ENCODE measurements at regions not wholly inside any gene's neighbourhood (a gene's known extent, or its start where the extent isn't known, plus 50 kb on each side); places are given as distances from the start of the nearest gene placed in this dataset.

DNA sequence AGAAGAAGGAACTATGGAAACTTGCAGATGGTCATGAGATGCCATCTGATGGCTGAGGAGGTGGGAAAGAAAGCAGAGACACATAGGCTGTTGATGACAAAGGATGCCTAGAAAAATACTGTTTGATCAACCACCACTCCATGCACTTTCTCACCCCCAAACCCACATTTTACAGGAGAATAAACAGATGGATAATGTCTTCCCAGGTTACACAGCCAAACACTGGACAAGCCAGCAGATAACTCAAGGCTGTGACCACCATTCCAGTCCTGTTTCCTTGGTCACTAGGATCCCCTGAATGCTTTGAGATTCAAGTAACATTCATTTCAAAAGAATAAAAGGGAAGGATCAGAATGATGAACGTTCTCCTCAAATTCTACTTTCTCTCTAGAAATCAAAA lies 733.0 kb upstream of the SOX11 start:
- Histone ChIP-seq H3K9ac (no peak overlapping the region), H3K27me3 (replicated peaks; ENCODE audit: insufficient read depth) (no peaks in the 10 kb centered on the region), H3K79me2 (ENCODE audit: insufficient read depth) (no peaks in the 10 kb centered on the region), H3K4me1 (ENCODE audit: insufficient read depth) (no peaks in the 10 kb centered on the region), H3F3A (ENCODE audit: insufficient read depth) (no peaks in the 10 kb centered on the region), H3K9me2 (ENCODE audit: insufficient read depth) (no peaks in the 10 kb centered on the region), H4K20me1 (ENCODE audit: insufficient read depth) (no peaks in the 10 kb centered on the region), H3K9me3 (ENCODE audit: low read depth) (no peaks in the 10 kb centered on the region), H3K4me2 (ENCODE audit: unreplicated experiment) (no peak overlapping the region), H3K36me3 (ENCODE audit: low read depth) (no peaks in the 10 kb centered on the region), H3K27ac (no peak overlapping the region), H3K4me3 (no peak overlapping the region), H2AFZ (no peak overlapping the region)
- DNase-seq, result no peak
- no peak for TF ChIP-seq EZH2 (IDR thresholded peaks at IDR 0.05; ENCODE audit: insufficient read depth, poor library complexity, severe bottlenecking)
- TF ChIP-seq EZH2phosphoT487 (IDR thresholded peaks at IDR 0.05; ENCODE audit: insufficient read depth, low read depth), result no peak
- in situ Hi-C loops (cut with MboI), result no loop called here
- 13 to 16% methylated on average over 1 of the region's 1 CpG for WGBS, 2 experiments (ENCODE audit: low coverage in 1 of 2, low lambda C conversion rate in 2 of 2, missing lambda C conversion rate in 2 of 2)

DNA sequence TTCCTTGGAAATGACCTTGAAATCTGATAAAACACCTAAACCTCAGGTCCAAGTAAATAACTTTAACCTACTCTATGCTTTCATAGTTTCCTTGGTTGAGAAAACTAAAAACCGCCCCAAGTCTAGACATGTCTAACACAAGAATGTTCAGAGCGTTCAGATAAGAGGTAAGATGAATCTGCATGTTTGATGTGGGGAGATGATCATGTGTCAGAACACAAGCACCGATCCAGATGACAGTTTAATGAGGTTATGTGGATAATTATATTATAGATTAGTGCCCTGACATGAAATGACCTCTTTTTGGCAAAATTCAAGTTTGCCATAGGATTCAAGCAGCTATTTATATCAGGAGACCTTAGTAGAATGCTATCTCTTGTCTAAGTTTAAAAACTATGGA lies 729.8 kb upstream of the SOX11 start:
- Histone ChIP-seq H3K4me2 (ENCODE audit: unreplicated experiment) (no peak overlapping the region), H3K9me3 (ENCODE audit: low read depth) (no peaks in the 10 kb centered on the region), H3F3A (ENCODE audit: insufficient read depth) (no peaks in the 10 kb centered on the region), H3K27me3 (replicated peaks; ENCODE audit: insufficient read depth) (no peaks in the 10 kb centered on the region), H3K27ac (no peak overlapping the region), H3K79me2 (ENCODE audit: insufficient read depth) (no peaks in the 10 kb centered on the region), H4K20me1 (ENCODE audit: insufficient read depth) (no peaks in the 10 kb centered on the region), H2AFZ (no peak overlapping the region), H3K4me3 (no peak overlapping the region), H3K4me1 (ENCODE audit: insufficient read depth) (no peaks in the 10 kb centered on the region), H3K9me2 (ENCODE audit: insufficient read depth) (no peaks in the 10 kb centered on the region), H3K9ac (no peak overlapping the region), H3K36me3 (ENCODE audit: low read depth) (no peaks in the 10 kb centered on the region)
- WGBS, 2 experiments (ENCODE audit: low coverage in 1 of 2, low lambda C conversion rate in 2 of 2, missing lambda C conversion rate in 2 of 2), result 27 to 30% methylated on average over 3 of the region's 3 CpGs
- TF ChIP-seq EZH2phosphoT487 (IDR thresholded peaks at IDR 0.05; ENCODE audit: insufficient read depth, low read depth) (no peak), EZH2 (IDR thresholded peaks at IDR 0.05; ENCODE audit: insufficient read depth, poor library complexity, severe bottlenecking) (no peak)
- in situ Hi-C loops (cut with MboI), result no loop called here
- DNase-seq, result no peak

DNA sequence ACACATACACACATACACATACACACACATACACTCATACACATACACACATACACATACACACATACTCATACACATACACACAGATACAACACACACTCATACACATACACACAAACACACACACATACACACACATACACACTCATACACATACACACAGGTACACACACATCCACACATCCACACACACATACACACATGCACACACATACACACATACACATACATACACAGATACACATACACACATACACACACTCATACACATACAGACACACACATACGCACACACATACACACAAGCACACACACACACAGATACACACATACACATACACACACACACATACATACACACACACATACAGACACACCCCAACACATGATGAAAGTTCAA lies 729.1 kb upstream of the SOX11 start:
- in situ Hi-C loops (cut with MboI), result no loop called here
- TF ChIP-seq EZH2phosphoT487 (IDR thresholded peaks at IDR 0.05; ENCODE audit: insufficient read depth, low read depth) (no peak), EZH2 (IDR thresholded peaks at IDR 0.05; ENCODE audit: insufficient read depth, poor library complexity, severe bottlenecking) (no peak)
- Histone ChIP-seq H3K4me1 (ENCODE audit: insufficient read depth) (no peaks in the 10 kb centered on the region), H3K9me2 (ENCODE audit: insufficient read depth) (no peaks in the 10 kb centered on the region), H3K4me3 (no peak overlapping the region), H3K27ac (no peak overlapping the region), H3K79me2 (ENCODE audit: insufficient read depth) (no peaks in the 10 kb centered on the region), H3K27me3 (replicated peaks; ENCODE audit: insufficient read depth) (no peaks in the 10 kb centered on the region), H3K9ac (no peak overlapping the region), H3F3A (ENCODE audit: insufficient read depth) (no peaks in the 10 kb centered on the region), H3K9me3 (ENCODE audit: low read depth) (no peaks in the 10 kb centered on the region), H3K4me2 (ENCODE audit: unreplicated experiment) (no peak overlapping the region), H3K36me3 (ENCODE audit: low read depth) (no peaks in the 10 kb centered on the region), H4K20me1 (ENCODE audit: insufficient read depth) (no peaks in the 10 kb centered on the region), H2AFZ (no peak overlapping the region)
- no peak for DNase-seq
- 46 to 48% methylated on average over 1 of the region's 1 CpG for WGBS, 2 experiments (ENCODE audit: low coverage in 1 of 2, low lambda C conversion rate in 2 of 2, missing lambda C conversion rate in 2 of 2)

DNA sequence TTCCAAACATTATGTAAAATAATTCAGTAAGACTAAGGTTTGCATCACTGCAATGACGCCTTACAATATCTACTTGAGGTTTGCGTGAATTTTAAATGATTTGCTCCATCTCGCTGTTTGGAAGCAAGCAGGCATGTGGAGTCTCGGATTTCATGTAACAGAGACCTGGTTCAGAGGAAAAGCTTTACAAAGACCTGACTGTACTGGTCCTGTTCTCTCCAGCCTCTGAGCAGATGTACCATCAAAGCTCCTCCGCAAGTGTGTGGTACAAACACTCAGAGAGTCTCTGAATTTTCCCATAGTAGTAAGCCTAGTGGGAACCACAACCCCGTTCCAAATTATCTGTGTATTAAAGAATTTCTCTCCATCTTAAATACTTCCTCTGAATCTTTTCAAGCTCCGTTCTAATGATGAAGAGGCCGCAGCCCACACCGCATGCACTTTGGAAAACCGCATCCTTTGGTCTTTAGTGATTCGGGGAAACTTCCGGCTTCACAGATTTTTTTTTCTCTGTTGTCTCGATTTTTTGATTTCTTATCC lies 728.1 kb upstream of the SOX11 start:
- no peak for DNase-seq
- 25 to 32% methylated on average over 13 of the region's 13 CpGs for WGBS, 2 experiments (ENCODE audit: low coverage in 1 of 2, low lambda C conversion rate in 2 of 2, missing lambda C conversion rate in 2 of 2)
- in situ Hi-C loops (cut with MboI), result no loop called here
- Histone ChIP-seq H2AFZ (no peak overlapping the region), H3K4me2 (ENCODE audit: unreplicated experiment) (no peak overlapping the region), H4K20me1 (ENCODE audit: insufficient read depth) (no peaks in the 10 kb centered on the region), H3K79me2 (ENCODE audit: insufficient read depth) (no peaks in the 10 kb centered on the region), H3K4me3 (no peak overlapping the region), H3K9ac (no peak overlapping the region), H3K27ac (no peak overlapping the region), H3K4me1 (ENCODE audit: insufficient read depth) (no peaks in the 10 kb centered on the region), H3K9me3 (ENCODE audit: low read depth) (no peaks in the 10 kb centered on the region), H3K36me3 (ENCODE audit: low read depth) (no peaks in the 10 kb centered on the region), H3K27me3 (replicated peaks; ENCODE audit: insufficient read depth) (no peaks in the 10 kb centered on the region), H3K9me2 (ENCODE audit: insufficient read depth) (no peaks in the 10 kb centered on the region), H3F3A (ENCODE audit: insufficient read depth) (no peaks in the 10 kb centered on the region)
- TF ChIP-seq EZH2 (IDR thresholded peaks at IDR 0.05; ENCODE audit: insufficient read depth, poor library complexity, severe bottlenecking) (no peak), EZH2phosphoT487 (IDR thresholded peaks at IDR 0.05; ENCODE audit: insufficient read depth, low read depth) (no peak)

- Histone ChIP-seq H3K4me2 (ENCODE audit: unreplicated experiment) (no peak overlapping the region), H2AFZ (no peak overlapping the region), H4K20me1 (ENCODE audit: insufficient read depth) (no peaks in the 10 kb centered on the region), H3F3A (ENCODE audit: insufficient read depth) (no peaks in the 10 kb centered on the region), H3K4me3 (no peak overlapping the region), H3K27me3 (replicated peaks; ENCODE audit: insufficient read depth) (no peaks in the 10 kb centered on the region), H3K4me1 (ENCODE audit: insufficient read depth) (no peaks in the 10 kb centered on the region), H3K9ac (no peak overlapping the region), H3K9me3 (ENCODE audit: low read depth) (no peaks in the 10 kb centered on the region), H3K27ac (no peak overlapping the region), H3K36me3 (ENCODE audit: low read depth) (no peaks in the 10 kb centered on the region), H3K9me2 (ENCODE audit: insufficient read depth) (no peaks in the 10 kb centered on the region), H3K79me2 (ENCODE audit: insufficient read depth) (no peaks in the 10 kb centered on the region)
- WGBS, 2 experiments (ENCODE audit: low coverage in 1 of 2, low lambda C conversion rate in 2 of 2, missing lambda C conversion rate in 2 of 2), result 3 to 4% methylated on average over 16 of the region's 16 CpGs
- DNase-seq, result no peak
- in situ Hi-C loops (cut with MboI), result no loop called here
- TF ChIP-seq EZH2phosphoT487 (IDR thresholded peaks at IDR 0.05; ENCODE audit: insufficient read depth, low read depth) (no peak), EZH2 (IDR thresholded peaks at IDR 0.05; ENCODE audit: insufficient read depth, poor library complexity, severe bottlenecking) (no peak)
These were observed 727.6 kb upstream of the SOX11 start for GRCh38 chr2:4964579-4964978.

All from GM23248 (cell line).